HEK293 (cell line): ENCODE measurements at regions not wholly inside any gene's neighbourhood (a gene's known extent, or its start where the extent isn't known, plus 50 kb on each side); places are given as distances from the start of the nearest gene placed in this dataset.

ENCODE experiments used
- CTCF ChIP-seq: fragments of 450-650 bp; formaldehyde crosslinking; IDR thresholded peaks from 2 replicates; pipeline ENCODE4 v1.5.1; 2016; ENCODE audit warnings: missing biosample characterization, missing genetic modification characterization
- KLF8 ChIP-seq: fragments of 450-650 bp; formaldehyde crosslinking; IDR thresholded peaks from 2 replicates; pipeline ENCODE4 v1.5.1; 2016; ENCODE audit warnings: missing biosample characterization, missing genetic modification characterization
- ZNF18 ChIP-seq: fragments of 450-650 bp; formaldehyde crosslinking; IDR thresholded peaks from 2 replicates; pipeline ENCODE4 v1.5.1; 2016; ENCODE audit warnings: missing biosample characterization, missing genetic modification characterization
- ZNF274 ChIP-seq, 2 experiments: fragments of 200-500 bp in 1 of 2; fragments of 450-650 bp in 1 of 2; sonication (Bioruptor generic) in 1 of 2; formaldehyde crosslinking in 1 of 2; IDR thresholded peaks; 2 replicates each; pipeline versions ENCODE4 v1.5.1 to v1.6.1; 2014 to 2016; ENCODE audit warnings: borderline replicate concordance in 1 of 2, inconsistent platforms in 1 of 2, low read length in 1 of 2, missing biosample characterization in 1 of 2, missing genetic modification characterization in 1 of 2
- ZSCAN5A ChIP-seq: fragments of 450-650 bp; formaldehyde crosslinking; IDR thresholded peaks from 2 replicates; pipeline ENCODE4 v1.5.1; 2016; ENCODE audit warnings: missing biosample characterization, missing genetic modification characterization

GRCh38 chr7:45325378-45325777, 167.8 kb downstream of the RAMP3 start:
- TF ChIP-seq ZNF274 (IDR thresholded peaks at IDR 0.05; ENCODE audit: low read length) (no peak), ZNF274 (tag by site-specific recombination; IDR thresholded peaks at IDR 0.05; ENCODE audit: borderline replicate concordance) (no peak), ZNF18 (no peak), CTCF (tag by site-specific recombination) (no peak), KLF8 (no peak), ZSCAN5A (tag by site-specific recombination) (no peak)
